GM23248 (cell line): ENCODE measurements at regions not wholly inside any gene's neighbourhood (a gene's known extent, or its start where the extent isn't known, plus 50 kb on each side); places are given as distances from the start of the nearest gene placed in this dataset.

Source experiments
- EZH2 ChIP-seq: fragments of 200-600 bp; sonication (generic); IDR thresholded peaks from 2 replicates; pipeline ENCODE4 v1.6.1; 2018; ENCODE audit warnings: antibody characterized with exemption, mild to moderate bottlenecking; ENCODE audit not compliant: insufficient read depth, poor library complexity, severe bottlenecking
- EZH2phosphoT487 ChIP-seq: fragments of 200-600 bp; sonication (generic); IDR thresholded peaks from 2 replicates; pipeline ENCODE4 v1.6.1; 2018; ENCODE audit warnings: antibody characterized with exemption, moderate library complexity, mild to moderate bottlenecking, low read depth; ENCODE audit not compliant: insufficient read depth

DNA sequence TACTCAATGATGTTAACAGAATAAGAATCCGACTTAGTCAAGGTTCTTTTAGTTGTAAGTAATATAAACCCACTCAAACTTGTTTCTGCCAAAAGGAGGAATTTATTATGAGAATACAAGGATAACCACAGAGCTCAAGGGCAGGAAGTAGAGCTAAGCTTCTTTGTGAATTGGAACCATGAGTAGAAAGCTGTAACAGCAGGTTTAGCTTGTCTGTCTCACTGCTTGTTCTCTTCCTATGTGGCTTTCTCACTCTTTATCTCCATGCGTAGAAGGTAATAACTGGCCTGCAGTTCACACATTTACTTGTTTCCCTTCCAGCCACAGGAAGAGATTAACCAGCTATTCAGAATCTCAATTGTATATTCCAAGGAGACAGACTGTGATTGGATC, 378.3 kb downstream of the PPP1R2C start:
- no peak for TF ChIP-seq EZH2
- TF ChIP-seq EZH2phosphoT487 = no peak
